ENCODE measurements at regions not wholly inside any gene's neighbourhood (a gene's known extent, or its start where the extent isn't known, plus 50 kb on each side); places are given as distances from the start of the nearest gene placed in this dataset.

DNA sequence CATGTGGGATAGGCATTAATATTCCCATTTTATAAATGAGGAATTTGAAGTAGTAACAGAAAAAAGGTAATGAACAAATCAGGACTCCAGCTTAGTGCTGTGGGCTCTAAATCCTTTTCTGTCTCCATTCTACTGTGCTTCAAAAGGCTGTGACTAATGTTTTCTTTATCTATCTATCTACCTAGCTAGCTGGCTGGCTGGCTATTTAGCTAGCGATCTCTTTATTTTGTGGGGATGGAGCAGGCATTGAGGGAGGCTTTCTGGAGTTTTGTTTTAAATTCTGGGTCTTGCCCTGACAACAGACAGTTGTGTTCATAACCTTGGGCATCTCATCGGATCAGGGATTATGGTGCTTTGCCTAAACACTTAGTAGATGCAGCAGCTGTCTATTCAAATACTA lies 139.2 kb downstream of the SOX4 start:
- TF ChIP-seq, protein P1, sequence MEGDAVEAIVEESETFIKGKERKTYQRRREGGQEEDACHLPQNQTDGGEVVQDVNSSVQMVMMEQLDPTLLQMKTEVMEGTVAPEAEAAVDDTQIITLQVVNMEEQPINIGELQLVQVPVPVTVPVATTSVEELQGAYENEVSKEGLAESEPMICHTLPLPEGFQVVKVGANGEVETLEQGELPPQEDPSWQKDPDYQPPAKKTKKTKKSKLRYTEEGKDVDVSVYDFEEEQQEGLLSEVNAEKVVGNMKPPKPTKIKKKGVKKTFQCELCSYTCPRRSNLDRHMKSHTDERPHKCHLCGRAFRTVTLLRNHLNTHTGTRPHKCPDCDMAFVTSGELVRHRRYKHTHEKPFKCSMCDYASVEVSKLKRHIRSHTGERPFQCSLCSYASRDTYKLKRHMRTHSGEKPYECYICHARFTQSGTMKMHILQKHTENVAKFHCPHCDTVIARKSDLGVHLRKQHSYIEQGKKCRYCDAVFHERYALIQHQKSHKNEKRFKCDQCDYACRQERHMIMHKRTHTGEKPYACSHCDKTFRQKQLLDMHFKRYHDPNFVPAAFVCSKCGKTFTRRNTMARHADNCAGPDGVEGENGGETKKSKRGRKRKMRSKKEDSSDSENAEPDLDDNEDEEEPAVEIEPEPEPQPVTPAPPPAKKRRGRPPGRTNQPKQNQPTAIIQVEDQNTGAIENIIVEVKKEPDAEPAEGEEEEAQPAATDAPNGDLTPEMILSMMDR (IDR thresholded peaks at IDR 0.05), result no peak
- TF ChIP-seq POLR2A (IDR thresholded peaks at IDR 0.05; ENCODE audit: low read depth), result no peak
- no peak for TF ChIP-seq EP300 (IDR thresholded peaks at IDR 0.05)

Measured in esophagus muscularis mucosa (tissue), 4 donors.